C4-2B (cell line): ENCODE measurements at regions not wholly inside any gene's neighbourhood (a gene's known extent, or its start where the extent isn't known, plus 50 kb on each side); places are given as distances from the start of the nearest gene placed in this dataset.

Experiments used
- H3K27ac ChIP-seq: fragments of 450-650 bp; 2 replicates; pipeline ENCODE4 v1.5.1; 2017
- ZFX ChIP-seq: fragments of 450-650 bp; IDR thresholded peaks from 2 replicates; pipeline ENCODE4 v1.6.1; 2017
- TF ChIP-seq, protein P1 (sequence below): fragments of 450-650 bp; conservative IDR thresholded peaks from 2 replicates; pipeline ENCODE4 v1.5.1; 2017; ENCODE audit warnings: mild to moderate bottlenecking

DNA sequence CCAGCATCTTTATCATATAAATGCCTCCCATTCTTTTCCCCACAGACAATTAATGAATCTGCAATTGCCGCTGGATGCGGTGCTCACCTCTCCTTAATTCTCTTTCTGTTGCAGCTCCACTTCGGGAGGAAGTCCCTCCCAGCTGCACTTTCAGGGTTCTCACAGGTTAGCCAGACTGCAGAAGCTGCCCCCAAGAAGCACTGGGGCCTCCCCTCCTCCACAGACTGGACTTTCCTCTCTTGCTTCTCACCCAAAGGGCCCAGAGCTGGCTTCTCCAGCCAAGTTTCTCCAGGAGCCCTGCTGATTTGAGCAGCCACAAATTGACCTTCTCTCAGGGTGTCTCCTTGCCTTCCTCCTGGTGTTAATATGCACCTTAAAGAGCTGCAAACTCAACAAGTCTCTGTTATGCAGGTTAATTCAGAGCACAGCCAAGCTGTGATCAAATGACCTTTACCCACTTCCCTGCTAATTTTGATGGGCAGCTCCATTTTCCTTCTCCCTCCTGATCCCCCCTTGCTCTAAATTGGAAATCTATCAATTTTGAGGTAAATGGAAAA, 298.9 kb downstream of the BUD13 start:
- H3K27ac ChIP-seq, result no peak overlapping the region
- no peak for TF ChIP-seq ZFX
- TF ChIP-seq, protein P1, sequence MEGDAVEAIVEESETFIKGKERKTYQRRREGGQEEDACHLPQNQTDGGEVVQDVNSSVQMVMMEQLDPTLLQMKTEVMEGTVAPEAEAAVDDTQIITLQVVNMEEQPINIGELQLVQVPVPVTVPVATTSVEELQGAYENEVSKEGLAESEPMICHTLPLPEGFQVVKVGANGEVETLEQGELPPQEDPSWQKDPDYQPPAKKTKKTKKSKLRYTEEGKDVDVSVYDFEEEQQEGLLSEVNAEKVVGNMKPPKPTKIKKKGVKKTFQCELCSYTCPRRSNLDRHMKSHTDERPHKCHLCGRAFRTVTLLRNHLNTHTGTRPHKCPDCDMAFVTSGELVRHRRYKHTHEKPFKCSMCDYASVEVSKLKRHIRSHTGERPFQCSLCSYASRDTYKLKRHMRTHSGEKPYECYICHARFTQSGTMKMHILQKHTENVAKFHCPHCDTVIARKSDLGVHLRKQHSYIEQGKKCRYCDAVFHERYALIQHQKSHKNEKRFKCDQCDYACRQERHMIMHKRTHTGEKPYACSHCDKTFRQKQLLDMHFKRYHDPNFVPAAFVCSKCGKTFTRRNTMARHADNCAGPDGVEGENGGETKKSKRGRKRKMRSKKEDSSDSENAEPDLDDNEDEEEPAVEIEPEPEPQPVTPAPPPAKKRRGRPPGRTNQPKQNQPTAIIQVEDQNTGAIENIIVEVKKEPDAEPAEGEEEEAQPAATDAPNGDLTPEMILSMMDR, result no peak

DNA sequence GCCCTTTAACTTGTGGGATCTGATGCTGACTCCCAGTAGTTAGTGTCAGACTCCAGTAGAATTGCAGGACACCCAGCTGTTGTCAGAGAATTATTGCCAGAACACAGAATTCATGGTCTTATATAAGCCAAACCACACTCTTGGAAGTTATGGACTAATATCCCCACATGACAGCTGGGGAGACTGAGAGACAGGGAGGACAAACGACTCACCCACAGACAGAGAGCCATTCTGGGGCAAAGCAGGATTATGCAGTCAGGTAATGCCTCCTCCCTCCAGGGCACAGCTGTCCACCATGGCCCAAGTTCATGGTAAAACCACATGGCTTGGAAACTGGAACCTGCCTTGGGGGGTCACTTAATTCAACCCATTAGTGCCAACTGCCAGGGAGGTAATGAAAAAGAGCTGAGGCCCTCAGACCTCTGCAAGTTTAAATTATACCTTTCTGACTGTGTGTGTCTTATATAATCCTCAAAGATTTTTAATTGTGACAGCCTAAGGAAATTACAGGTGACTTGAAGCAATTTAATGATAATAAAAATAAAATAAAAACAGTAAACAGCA, 299.5 kb downstream of the BUD13 start:
- H3K27ac ChIP-seq, result no peak overlapping the region
- TF ChIP-seq ZFX, result no peak

DNA sequence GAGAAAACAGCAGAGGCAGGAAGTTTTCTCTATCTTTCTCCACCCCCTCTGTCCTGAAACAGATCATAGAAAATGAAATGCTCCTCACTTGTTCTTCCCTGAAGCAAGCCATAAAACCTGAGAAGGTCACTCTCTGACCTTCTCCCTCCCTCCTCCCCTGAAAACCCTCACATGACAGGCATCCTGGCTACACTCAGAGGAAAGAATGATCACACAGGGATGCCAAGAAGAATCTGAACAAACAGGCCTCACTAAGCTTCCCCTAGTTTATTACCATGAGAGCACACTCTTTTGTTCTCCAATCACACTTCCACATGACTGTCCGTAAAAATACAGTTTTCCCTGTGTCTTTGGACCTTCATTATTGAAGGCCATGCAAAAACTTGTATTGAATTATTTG, 300.1 kb downstream of the BUD13 start:
- no peak overlapping the region for H3K27ac ChIP-seq
- TF ChIP-seq, protein P1, result no peak
- TF ChIP-seq ZFX, result no peak

DNA sequence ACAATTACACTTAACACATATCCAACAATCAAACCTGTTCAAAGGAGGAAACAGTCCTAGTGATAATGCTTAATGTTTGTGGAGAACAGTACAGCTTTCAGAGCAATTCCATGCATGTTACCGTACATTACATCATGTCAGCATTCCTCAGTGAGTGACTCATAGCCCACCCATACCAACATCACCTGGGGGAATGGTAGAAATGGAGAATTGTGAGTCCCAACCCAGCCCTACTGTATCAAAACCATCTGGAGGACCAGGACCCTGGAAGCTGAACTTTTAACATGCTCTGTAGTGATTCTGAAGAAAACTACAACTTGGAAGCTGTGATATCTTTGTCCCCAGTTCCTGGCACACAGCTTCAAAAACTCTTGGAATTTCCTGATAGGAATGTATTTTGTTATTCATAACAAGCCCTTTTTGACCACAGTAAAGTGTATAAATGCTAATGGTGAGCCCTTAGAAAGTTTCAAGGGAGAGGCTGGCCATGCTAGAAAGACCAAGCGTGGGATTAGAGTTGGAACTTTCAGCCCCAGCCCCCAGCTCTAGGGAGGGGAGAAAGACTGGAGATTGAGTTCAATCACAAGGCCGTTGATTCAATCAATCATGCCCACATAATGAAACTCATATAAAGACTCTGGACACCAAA, 301.1 kb downstream of the BUD13 start:
- H3K27ac ChIP-seq, result no peak overlapping the region
- TF ChIP-seq ZFX, result no peak
- TF ChIP-seq, protein P1, result no peak

DNA sequence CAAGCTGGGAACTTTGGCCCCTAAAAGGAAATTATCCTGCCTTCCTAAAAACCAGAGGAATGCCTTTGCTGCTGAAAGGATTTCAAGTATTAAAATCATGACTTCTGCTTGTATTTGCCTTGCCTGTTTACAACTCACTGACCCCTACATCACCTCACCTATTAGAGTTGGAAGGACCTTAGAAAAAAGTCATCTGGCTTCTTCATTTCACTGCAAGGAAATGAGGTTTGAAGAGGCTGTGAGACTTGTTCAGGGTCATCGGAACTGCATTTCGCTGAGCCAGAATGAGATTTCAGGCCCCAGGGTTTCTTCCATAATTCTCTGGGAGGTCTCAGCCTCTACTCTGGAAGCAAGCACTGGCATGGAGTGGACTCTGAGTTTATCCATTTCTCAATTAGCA, 304.1 kb downstream of the BUD13 start:
- no peak overlapping the region for H3K27ac ChIP-seq
- no peak for TF ChIP-seq ZFX
- TF ChIP-seq, protein P1, result no peak

DNA sequence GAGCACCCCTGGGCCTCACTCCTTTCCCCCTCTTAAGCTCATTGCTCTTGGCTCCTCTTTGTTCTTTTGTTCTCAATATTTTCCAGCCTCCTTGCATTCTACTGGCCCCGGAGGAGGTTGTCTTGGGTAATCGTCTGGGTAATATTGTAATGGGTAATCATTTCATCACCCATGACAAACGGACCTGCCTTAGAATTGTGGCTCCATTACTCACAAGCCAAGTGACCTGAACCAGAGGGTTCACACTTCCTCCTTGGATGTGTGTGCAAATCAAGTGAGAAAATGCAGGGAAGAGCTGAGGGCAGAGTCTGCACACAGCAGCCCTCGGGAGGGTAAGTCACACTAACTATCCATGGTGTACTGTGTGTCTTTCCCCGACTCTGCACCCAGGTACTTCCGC, 305.0 kb downstream of the BUD13 start:
- H3K27ac ChIP-seq, result no peak overlapping the region
- TF ChIP-seq ZFX, result no peak
- TF ChIP-seq, protein P1, result no peak

DNA sequence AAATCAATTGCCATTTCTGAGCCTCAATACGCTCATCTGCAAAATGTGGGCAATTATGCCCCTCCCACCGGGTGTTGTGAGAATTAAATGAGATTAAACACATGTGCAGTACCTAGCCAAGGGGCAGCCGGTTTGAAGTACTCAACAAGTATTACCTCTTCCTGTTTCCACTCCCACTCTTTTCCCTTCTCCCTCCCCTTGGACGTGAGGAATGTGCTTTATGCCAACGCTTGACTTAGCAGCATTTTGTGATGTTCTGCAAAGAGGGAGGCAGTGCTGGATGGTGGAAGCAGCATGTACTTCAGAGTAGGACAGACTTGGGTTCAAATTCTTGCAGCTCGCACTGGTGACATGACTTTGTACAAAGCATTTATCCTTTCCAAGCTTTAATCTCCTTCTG, 306.0 kb downstream of the BUD13 start:
- no peak overlapping the region for H3K27ac ChIP-seq
- TF ChIP-seq ZFX, result no peak
- TF ChIP-seq, protein P1, result no peak

DNA sequence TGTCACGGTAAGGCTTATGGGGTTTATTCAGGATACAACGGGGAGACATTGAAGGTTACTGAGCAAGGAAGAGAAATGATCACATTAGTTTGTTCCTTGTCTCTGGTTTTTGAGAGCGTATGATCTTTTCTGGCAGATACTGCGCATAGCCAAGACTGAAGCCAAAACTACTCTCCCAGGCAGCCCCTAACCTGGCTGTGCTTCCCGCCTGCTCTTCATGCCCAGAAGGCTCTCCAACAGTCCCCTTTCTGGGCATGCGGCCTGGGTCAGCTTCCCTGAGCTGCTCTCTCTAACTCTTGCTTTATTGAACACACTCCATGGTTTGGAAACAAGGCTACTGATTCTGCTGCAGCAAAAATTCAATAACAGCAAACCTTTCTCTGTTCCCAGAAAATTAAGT, 306.6 kb downstream of the BUD13 start:
- no peak for TF ChIP-seq ZFX
- TF ChIP-seq, protein P1, result no peak

More for the DNA sequence above, 306.6 kb downstream of the BUD13 start:
- H3K27ac ChIP-seq, result no peak overlapping the region
